DND-41 (cell line): ENCODE measurements at regions not wholly inside any gene's neighbourhood (a gene's known extent, or its start where the extent isn't known, plus 50 kb on each side); places are given as distances from the start of the nearest gene placed in this dataset.

Source experiments
- EZH2 ChIP-seq: IDR thresholded peaks from 3 replicates; pipeline ENCODE4 v1.6.1; 2012; ENCODE audit warnings: borderline replicate concordance, low read depth, mild to moderate bottlenecking, moderate library complexity, low read length, inconsistent platforms; ENCODE audit not compliant: severe bottlenecking
- TF ChIP-seq, protein P1 (sequence below): IDR thresholded peaks from 2 replicates; pipeline ENCODE4 v1.5.1; 2012; ENCODE audit warnings: borderline replicate concordance, low read length, moderate library complexity, mild to moderate bottlenecking; ENCODE audit not compliant: poor library complexity, severe bottlenecking; ENCODE audit errors: extremely low read depth

DNA sequence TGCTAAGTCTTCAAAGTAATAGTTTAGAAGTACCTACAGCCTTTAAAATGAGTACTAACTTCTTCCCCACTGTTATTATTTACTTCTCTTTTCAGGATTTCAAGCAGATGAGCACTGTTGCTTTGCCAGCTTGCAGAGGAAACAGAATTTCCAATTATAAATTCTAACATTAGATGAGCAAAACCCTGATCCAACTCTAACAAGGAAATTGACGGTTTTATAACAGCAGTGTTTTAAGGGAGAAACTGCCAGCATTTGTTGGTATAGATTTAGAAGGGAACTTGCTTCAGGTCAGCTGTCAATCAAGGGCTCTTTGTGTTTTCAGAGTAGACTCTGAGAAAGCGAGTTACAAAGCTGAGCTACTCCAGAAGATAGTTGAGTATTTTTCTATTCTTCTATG, 120.5 kb downstream of the RAP2A start:
- TF ChIP-seq, protein P1, sequence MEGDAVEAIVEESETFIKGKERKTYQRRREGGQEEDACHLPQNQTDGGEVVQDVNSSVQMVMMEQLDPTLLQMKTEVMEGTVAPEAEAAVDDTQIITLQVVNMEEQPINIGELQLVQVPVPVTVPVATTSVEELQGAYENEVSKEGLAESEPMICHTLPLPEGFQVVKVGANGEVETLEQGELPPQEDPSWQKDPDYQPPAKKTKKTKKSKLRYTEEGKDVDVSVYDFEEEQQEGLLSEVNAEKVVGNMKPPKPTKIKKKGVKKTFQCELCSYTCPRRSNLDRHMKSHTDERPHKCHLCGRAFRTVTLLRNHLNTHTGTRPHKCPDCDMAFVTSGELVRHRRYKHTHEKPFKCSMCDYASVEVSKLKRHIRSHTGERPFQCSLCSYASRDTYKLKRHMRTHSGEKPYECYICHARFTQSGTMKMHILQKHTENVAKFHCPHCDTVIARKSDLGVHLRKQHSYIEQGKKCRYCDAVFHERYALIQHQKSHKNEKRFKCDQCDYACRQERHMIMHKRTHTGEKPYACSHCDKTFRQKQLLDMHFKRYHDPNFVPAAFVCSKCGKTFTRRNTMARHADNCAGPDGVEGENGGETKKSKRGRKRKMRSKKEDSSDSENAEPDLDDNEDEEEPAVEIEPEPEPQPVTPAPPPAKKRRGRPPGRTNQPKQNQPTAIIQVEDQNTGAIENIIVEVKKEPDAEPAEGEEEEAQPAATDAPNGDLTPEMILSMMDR, result no peak
- no peak for TF ChIP-seq EZH2
